ENCODE measurements at regions not wholly inside any gene's neighbourhood (a gene's known extent, or its start where the extent isn't known, plus 50 kb on each side); places are given as distances from the start of the nearest gene placed in this dataset.
"Not testable (repeated sequence)": the region's sequence is repeated elsewhere in the genome, so short reads cannot be mapped to it uniquely, and the experiment has no call there.

DNA sequence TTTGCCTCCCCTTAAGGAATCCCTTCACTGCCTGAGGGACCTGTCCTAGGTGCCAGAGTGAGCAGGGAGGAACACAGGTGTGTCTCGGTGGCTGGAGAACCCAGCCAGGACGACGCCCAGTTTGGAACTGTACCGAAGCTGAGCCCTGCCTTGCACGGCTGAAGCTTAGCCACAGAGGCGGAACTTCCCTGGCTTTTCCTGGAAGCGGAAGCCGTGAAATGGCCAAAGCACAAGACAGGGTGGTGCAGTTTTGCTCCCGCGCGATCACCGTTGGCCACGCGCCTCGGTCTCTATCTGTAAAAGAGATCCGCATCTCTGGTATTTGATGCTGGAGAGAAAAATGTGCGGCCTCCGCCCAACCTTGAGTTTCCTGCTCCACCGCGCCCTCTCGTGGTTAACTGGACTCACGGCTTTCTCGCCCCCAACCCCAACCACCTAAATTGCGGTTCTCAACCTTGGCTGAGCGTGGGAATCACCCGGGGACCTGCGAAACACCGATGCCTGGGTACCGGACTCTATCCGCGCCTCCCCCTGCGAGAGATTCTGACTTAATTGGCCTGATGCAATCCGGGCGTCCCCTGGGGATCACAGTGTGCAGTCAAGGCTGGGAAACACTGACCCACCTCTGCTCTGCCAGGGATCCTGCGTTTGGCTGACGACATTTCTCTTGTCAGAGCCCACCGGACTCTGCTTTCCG is 70.7 kb upstream of the ABHD2 start:
- no peaks in the 10 kb centered on the region for H3K27me3 ChIP-seq
- peaks cover 0 to 35% of the 10 kb centered on the region in 2 donors for H3K4me1 ChIP-seq
- DNase-seq (ENCODE audit: low spot score) = peak; percentile 89
- TF ChIP-seq, protein P1, sequence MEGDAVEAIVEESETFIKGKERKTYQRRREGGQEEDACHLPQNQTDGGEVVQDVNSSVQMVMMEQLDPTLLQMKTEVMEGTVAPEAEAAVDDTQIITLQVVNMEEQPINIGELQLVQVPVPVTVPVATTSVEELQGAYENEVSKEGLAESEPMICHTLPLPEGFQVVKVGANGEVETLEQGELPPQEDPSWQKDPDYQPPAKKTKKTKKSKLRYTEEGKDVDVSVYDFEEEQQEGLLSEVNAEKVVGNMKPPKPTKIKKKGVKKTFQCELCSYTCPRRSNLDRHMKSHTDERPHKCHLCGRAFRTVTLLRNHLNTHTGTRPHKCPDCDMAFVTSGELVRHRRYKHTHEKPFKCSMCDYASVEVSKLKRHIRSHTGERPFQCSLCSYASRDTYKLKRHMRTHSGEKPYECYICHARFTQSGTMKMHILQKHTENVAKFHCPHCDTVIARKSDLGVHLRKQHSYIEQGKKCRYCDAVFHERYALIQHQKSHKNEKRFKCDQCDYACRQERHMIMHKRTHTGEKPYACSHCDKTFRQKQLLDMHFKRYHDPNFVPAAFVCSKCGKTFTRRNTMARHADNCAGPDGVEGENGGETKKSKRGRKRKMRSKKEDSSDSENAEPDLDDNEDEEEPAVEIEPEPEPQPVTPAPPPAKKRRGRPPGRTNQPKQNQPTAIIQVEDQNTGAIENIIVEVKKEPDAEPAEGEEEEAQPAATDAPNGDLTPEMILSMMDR (IDR thresholded peaks at IDR 0.05) = peak; percentile 70 to 86
- peak overlapping the region; percentile 78 to 83 for H3K27ac ChIP-seq
- H3K4me3 ChIP-seq = peak overlapping the region; percentile 20 to 41
- H3K9me3 ChIP-seq = no peaks in the 10 kb centered on the region
- no peaks in the 10 kb centered on the region for H3K36me3 ChIP-seq

DNA sequence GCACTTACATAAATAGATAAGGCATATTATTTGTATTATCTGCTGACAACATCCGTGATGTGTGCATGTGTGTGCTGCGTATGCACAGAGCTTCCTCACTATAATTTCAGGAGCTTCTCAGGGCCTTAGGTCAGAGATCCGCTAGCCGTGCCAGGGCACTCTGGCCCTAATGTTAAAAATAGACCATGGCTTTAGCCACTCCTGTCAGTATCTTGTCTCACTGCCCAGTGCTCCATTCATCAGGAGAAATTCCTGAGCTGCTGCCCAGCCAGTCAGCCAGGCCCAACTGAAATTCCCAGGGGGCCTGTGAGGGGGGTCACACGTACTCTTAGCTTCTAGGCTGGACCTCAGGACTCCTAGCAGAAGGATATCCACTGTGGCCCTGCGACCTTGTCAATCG is 70.0 kb upstream of the ABHD2 start:
- Histone ChIP-seq H3K36me3 (no peaks in the 10 kb centered on the region), H3K4me3 (no peak overlapping the region)

DNA sequence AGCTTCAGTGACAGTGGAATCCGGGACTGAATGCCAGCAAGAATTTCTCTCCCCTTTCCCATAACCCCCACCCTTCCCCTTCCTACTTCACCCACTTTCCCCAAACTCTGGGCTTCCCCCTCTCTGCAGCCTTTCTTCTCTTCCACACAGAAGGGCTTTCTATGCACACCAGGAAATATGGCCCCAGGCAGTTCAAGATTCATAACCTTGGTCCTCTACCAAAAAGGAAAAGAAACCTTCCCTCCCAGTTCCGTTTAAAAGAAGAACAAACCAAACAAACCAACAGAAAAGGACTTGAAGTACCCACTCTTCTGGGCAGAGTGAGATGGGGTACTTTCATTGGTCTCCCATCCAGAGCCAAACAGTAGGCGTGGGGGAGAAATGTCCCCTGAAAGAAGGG is 68.8 kb upstream of the ABHD2 start:
- Histone ChIP-seq H3K4me3 (no peak overlapping the region), H3K4me1 (peaks cover 0 to 35% of the 10 kb centered on the region in 2 donors), H3K27me3 (no peaks in the 10 kb centered on the region), H3K36me3 (no peaks in the 10 kb centered on the region), H3K9me3 (peaks cover 0 to 4% of the 10 kb centered on the region in 2 donors), H3K27ac (peak overlapping the region; percentile 78 to 83)
- DNase-seq (ENCODE audit: low spot score) = no peak
- TF ChIP-seq, protein P1 (IDR thresholded peaks at IDR 0.05) = no peak

More for the DNA sequence above, 70.0 kb upstream of the ABHD2 start:
- no peaks in the 10 kb centered on the region for H3K27me3 ChIP-seq
- DNase-seq (ENCODE audit: low spot score) = peak; percentile 75
- TF ChIP-seq, protein P1 (IDR thresholded peaks at IDR 0.05) = no peak
- H3K27ac ChIP-seq = peak overlapping the region; percentile 78 to 83
- H3K9me3 ChIP-seq = no peaks in the 10 kb centered on the region
- H3K4me1 ChIP-seq = peaks cover 0 to 35% of the 10 kb centered on the region in 2 donors

DNA sequence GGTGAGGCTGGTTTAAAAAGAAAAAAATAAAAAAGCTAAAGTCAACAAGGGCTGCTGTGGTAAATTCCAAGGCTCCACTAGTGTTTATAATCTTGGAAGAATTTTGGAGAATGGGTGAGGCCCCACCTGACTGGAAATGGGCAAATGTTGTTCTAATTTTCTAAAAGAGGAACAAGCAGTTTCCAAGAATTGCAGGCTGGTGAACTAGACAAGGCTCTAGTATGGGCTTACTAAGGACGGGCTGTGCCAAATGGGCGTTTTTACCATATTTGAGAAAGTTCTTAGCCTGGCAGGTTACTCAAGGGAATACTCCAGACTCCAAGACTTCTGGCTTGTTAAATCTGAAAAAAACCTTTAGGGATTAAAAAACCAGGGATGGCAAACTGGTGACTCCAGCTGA is 67.0 kb upstream of the ABHD2 start:
- peak overlapping the region; percentile 34 to 62 for H3K27ac ChIP-seq
- TF ChIP-seq, protein P1 (IDR thresholded peaks at IDR 0.05) = no peak
- no peaks in the 10 kb centered on the region for H3K36me3 ChIP-seq
- H3K9me3 ChIP-seq = peaks cover 0 to 8% of the 10 kb centered on the region in 2 donors
- no peak for DNase-seq (ENCODE audit: low spot score)
- no peaks in the 10 kb centered on the region for H3K27me3 ChIP-seq
- H3K4me1 ChIP-seq = peaks cover 0 to 35% of the 10 kb centered on the region in 2 donors
- H3K4me3 ChIP-seq = no peak overlapping the region

DNA sequence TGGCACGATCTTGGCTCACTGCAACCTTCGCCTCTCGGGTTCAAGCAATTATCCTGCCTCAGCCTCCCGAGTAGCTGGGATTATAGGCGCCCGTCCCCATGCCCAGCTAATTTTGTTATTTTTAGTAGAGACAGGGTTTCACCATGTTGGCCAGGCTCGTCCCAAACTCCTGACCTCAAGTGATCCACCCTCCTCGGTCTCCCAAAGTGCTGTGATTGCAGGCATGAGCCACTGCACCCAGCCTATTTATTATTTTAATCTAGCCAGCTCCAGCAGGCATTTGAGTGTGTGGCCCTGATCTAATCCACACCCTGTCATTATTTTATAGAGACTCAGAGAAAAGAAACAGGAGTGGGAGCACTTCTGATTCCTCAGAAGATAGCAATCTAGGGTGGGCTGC is 66.4 kb upstream of the ABHD2 start:
- not testable (repeated sequence) for H3K9me3 ChIP-seq; H3K4me3 ChIP-seq; H3K27me3 ChIP-seq; H3K36me3 ChIP-seq; DNase-seq (ENCODE audit: low spot score)
- H3K27ac ChIP-seq = peak overlapping the region; percentile 30 to 62
- peaks cover 0 to 28% of the 10 kb centered on the region in 2 donors for H3K4me1 ChIP-seq

DNA sequence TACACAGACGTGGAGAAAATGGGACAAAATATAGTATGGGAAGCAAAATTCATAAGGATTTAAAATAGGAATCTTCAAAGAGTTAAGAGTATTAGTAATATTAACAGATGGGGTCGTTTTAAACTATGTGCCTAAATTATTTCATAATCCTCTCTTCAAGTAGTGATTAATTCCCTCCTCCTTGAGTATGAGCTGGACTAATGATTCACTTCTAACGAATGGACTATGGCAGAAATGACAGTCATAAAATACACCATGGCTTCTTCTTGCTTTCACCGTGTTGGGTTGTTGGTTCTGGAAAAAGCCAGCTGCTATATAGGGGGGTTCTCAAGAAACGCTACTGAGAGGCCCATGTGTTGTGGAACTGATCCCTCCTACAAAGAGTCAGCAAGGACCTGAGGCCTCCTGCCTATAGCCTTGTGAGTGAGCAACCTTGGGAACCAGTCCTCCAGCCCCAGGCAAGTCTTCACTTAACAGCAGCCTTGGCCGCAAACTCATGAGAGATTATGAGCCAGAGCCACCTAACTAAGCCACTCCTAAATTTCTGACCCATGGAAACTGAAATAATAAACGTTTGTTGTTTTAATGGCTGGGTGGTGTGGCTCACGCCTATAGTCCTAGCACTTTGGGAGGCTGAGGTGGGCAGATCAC is 64.8 kb upstream of the ABHD2 start:
- no peak overlapping the region for H3K27ac ChIP-seq
- H3K4me1 ChIP-seq = peaks cover 0 to 12% of the 10 kb centered on the region in 2 donors
- H3K27me3 ChIP-seq = no peaks in the 10 kb centered on the region
- peaks cover 0 to 8% of the 10 kb centered on the region in 2 donors for H3K9me3 ChIP-seq
- TF ChIP-seq, protein P1 (IDR thresholded peaks at IDR 0.05) = no peak
- DNase-seq (ENCODE audit: low spot score) = no peak
- H3K4me3 ChIP-seq = no peak overlapping the region
- H3K36me3 ChIP-seq = no peaks in the 10 kb centered on the region

Data from right atrium auricular region (tissue), 2 donors.